AG10803 (cell line): ENCODE measurements at regions not wholly inside any gene's neighbourhood (a gene's known extent, or its start where the extent isn't known, plus 50 kb on each side); places are given as distances from the start of the nearest gene placed in this dataset.
A peak's percentile ranks its signal among the peaks of the same experiment; 100 is the strongest.

Experiments used
- DNase-seq: peaks from one replicate; pipeline ENCODE4 v3.0.0; 2010; ENCODE audit warnings: low read depth
- H3K4me3 ChIP-seq: 2 replicates; pipeline ENCODE4 v1.5.1; 2011; ENCODE audit warnings: mild to moderate bottlenecking, low read length, control low read depth
- TF ChIP-seq, protein P1 (sequence below): conservative IDR thresholded peaks from 2 replicates; pipeline ENCODE4 v1.5.1; 2011; ENCODE audit warnings: mild to moderate bottlenecking, low read length, control low read depth, inconsistent platforms

DNA sequence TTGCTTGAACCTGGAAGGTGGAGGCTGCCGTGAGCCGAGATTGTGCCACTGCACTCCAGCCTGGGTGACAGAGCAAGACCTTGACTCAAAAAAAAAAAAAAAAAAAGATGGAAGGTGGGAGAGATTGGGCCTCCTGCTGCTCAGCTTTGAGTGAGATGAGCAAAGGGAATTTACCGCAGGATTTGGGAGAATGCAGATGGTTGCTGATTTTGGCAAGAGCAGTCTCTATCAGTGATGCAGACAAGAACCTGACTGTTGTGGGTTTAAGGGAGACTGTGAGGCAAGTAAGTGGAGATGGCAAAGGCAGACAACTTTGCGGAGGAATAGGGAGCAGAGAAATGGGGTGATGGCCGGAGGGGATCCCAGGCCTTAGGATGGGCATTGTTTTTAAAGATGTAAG lies 1140.8 kb upstream of the AUTS2 start:
- TF ChIP-seq, protein P1, sequence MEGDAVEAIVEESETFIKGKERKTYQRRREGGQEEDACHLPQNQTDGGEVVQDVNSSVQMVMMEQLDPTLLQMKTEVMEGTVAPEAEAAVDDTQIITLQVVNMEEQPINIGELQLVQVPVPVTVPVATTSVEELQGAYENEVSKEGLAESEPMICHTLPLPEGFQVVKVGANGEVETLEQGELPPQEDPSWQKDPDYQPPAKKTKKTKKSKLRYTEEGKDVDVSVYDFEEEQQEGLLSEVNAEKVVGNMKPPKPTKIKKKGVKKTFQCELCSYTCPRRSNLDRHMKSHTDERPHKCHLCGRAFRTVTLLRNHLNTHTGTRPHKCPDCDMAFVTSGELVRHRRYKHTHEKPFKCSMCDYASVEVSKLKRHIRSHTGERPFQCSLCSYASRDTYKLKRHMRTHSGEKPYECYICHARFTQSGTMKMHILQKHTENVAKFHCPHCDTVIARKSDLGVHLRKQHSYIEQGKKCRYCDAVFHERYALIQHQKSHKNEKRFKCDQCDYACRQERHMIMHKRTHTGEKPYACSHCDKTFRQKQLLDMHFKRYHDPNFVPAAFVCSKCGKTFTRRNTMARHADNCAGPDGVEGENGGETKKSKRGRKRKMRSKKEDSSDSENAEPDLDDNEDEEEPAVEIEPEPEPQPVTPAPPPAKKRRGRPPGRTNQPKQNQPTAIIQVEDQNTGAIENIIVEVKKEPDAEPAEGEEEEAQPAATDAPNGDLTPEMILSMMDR: no peak
- peak; percentile 36 for DNase-seq

DNA sequence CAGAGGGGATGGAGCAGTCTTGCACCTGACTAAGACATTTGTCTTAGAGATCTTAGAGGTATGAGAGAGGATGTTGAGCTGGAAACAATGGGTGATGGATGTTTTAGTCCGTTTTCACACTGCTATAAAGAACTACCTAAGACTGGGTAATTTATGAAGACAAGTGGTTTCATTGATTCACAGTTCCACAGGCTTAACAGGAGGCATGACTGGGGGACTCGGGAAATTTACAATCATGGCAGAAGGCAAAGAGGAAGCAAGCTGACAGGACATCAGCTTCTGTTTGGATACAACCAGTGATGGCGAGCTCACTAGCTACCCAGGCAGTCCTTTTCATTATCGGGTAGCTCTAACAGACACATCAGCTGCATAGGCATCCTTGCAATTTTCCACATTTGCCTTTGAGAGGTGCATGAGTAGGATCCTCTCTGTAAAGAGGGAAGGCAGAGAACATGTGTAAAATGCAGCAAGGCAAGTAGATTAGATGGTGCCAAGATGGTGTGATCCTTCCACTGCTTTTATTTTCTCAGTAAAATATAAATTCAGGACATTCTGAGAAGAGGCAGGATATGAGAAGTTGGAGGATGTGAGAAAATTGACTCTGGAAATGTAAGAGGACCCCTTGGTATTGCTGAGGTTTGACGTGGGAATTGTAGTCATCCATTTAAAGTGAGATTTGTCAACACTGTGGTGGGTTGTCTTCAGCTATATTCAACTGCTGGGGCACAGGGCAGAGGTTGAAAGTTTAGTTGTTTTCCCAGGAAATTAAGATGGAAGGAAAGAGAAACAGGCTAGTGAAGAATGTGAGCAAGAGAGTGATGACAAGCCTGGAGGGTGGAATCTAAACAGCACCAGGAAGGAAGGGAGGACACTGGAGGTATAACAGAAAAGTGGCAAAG lies 1140.0 kb upstream of the AUTS2 start:
- no peak for DNase-seq
- TF ChIP-seq, protein P1: no peak
- no peak overlapping the region for H3K4me3 ChIP-seq

More for the DNA sequence above, 1140.8 kb upstream of the AUTS2 start:
- no peak overlapping the region for H3K4me3 ChIP-seq

DNA sequence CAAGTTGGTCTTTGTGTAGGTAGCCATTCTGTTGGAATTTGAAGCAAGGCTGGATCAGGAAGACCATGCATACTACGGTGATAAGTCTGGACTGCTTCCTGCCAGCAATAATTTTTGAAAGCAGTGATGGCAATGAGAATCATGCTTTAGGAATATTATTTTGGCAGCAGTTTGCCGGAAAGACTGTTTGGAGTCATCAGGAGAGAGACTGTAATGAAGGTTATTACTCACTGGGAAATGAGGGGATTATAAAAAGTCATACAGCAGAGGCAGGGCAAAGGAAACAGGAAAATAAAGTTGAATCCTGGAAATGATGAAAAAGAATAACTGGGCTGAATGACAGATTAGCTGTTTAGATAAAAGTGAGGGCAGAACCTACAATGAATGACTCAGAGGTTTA lies 1136.8 kb upstream of the AUTS2 start:
- peak; percentile 79 for DNase-seq
- H3K4me3 ChIP-seq: no peak overlapping the region
- TF ChIP-seq, protein P1: no peak

DNA sequence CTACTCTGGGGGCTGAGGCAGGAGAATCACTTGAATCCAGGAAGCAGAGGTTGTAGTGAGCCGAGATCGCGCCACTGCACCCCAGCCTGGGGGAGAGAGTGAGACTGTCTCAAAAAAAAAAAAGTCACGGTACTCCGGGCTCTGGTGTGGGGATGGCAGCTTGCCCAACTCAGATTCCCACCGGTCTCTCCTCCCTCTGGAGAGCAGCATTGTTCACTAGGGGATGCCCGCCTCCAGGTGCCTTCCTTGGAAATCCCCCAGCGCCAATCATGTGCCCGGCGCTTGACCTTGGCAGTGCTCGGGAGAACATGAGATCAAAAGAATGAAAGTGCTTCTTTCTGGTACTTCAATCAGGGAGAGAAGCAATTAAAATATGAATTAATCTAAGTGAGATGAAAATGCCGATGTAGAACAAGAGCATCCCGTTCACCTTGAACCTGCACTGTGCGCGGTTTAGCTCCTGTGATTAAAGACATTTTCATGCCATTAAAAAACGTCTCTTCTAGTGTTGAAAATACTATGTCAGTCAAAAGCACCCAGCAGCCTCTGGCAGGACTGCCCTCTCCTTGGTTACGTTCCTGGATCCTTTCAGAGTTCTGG lies 1127.3 kb upstream of the AUTS2 start:
- TF ChIP-seq, protein P1: no peak
- no peak for DNase-seq
- H3K4me3 ChIP-seq: no peak overlapping the region

DNA sequence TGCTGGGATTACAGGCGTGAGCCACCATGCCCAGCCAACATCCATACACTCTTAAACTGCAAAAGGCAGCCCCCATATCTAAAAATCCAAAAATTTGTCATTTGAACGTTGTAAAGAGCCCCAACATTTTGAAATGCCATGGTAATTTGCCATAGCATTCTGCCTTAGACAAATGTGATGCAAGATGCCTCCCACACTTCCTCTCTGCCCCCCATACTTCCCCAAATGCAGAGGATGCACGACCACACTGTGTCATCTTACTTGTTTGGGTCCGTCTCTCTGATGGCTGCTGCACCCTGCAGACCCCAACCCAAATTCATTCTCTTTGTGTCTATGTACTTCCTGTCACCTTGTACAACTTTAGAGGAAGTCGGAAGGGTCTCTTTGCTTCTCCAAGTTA lies 1125.6 kb upstream of the AUTS2 start:
- DNase-seq: no peak
- H3K4me3 ChIP-seq: no peak overlapping the region
- TF ChIP-seq, protein P1: no peak

DNA sequence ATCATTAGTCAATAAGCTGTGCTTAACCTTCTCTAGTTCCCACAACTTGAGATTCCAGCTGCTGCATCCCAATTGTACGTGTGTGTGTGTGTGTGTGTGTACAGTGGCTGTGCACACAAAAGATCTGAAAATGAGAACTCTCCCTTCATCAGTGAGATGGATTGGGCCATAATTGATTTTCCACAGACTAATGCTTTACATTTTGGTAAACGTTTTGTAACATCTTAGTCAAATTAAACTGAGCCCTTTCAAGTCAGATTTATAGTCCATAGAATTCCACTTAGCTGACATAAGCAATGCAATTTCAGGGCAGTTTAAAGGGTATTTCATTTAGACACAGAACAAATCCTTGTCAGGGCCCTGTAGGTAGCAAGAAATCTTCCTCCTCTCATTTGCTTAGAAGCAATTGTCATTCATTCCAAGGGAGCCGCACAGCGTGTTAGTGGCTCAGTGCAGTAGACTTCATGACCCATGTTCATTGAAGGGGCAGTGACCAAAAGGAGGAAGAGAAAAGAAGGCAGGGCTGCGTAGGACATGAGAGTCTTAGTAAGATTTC lies 1123.5 kb upstream of the AUTS2 start:
- DNase-seq: peak; percentile 27
- TF ChIP-seq, protein P1: no peak
- no peak overlapping the region for H3K4me3 ChIP-seq

DNA sequence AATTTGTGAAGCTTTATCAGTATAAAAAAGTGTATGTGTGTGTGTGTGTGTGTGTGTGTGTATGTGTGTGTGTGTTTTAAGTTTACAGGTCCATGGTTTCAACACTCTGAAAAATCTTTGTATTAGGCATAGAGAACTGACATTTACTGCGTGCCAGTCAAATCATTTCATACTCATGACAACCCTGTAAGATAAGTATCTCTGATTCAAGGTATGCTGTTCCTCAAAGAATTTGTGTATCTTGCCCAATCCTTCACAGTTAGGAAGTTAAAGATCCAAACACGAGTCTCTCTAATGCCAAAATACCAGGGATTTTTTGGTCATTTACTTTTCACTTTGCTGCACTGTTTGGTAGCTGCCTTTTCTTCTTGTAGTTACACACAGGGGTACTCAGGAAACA lies 1121.3 kb upstream of the AUTS2 start:
- no peak overlapping the region for H3K4me3 ChIP-seq
- DNase-seq: peak; percentile 42
- TF ChIP-seq, protein P1: no peak
